ENCODE measurements at regions not wholly inside any gene's neighbourhood (a gene's known extent, or its start where the extent isn't known, plus 50 kb on each side); places are given as distances from the start of the nearest gene placed in this dataset.

- Histone ChIP-seq H3K4me1 (ENCODE audit: control insufficient read depth, insufficient read depth, low read length) (no peaks in the 10 kb centered on the region), H3K36me3 (ENCODE audit: control insufficient read depth, insufficient read depth, low read length) (no peaks in the 10 kb centered on the region), H3K9ac (ENCODE audit: extremely low read depth, low read length, poor library complexity, severe bottlenecking) (no peak overlapping the region), H3K9me3 (ENCODE audit: control insufficient read depth, low read length) (peaks cover 4% of the 10 kb centered on the region), H3K27me3 (ENCODE audit: control insufficient read depth, insufficient read depth, low read length, poor library complexity, severe bottlenecking) (no peaks in the 10 kb centered on the region), H3K27ac (ENCODE audit: low read depth, low read length) (no peak overlapping the region), H3K4me3 (ENCODE audit: low read length) (no peak overlapping the region)
- peaks cover 4% of the 10 kb centered on the region for H3K9me3 Mint-ChIP-seq
- TF ChIP-seq CTCF (conservative IDR thresholded peaks at IDR 0.05): peak; percentile 75
- no peak overlapping the region for H3K27ac Mint-ChIP-seq
- peaks cover 1% of the 10 kb centered on the region for H3K27me3 Mint-ChIP-seq (ENCODE audit: insufficient read depth)
- no peaks in the 10 kb centered on the region for H3K36me3 Mint-ChIP-seq (ENCODE audit: low read depth)
- WGBS, 2 experiments (ENCODE audit: insufficient coverage in 1 of 2, insufficient read length in 1 of 2): 83% methylated on average over 3 of the region's 3 CpGs; no CpG with 5 or more reads in 1 of the 2 experiments
- H3K4me3 Mint-ChIP-seq: no peak overlapping the region
- H3K4me1 Mint-ChIP-seq: peaks cover 19% of the 10 kb centered on the region
- no peak for DNase-seq
Measured at GRCh38 chr2:7363906-7364305, 446.7 kb downstream of the RNF144A start.

GRCh38 chr2:7368211-7368610 is 451.0 kb downstream of the RNF144A start:
- no peaks in the 10 kb centered on the region for H3K27me3 ChIP-seq (ENCODE audit: control insufficient read depth, insufficient read depth, low read length, poor library complexity, severe bottlenecking)
- H3K36me3 Mint-ChIP-seq (ENCODE audit: low read depth): no peaks in the 10 kb centered on the region
- no peak overlapping the region for H3K27ac ChIP-seq (ENCODE audit: low read depth, low read length)
- H3K36me3 ChIP-seq (ENCODE audit: control insufficient read depth, insufficient read depth, low read length): no peaks in the 10 kb centered on the region
- no peak overlapping the region for H3K4me3 Mint-ChIP-seq
- H3K27me3 Mint-ChIP-seq (ENCODE audit: insufficient read depth): peaks cover 5% of the 10 kb centered on the region
- H3K4me1 ChIP-seq (ENCODE audit: control insufficient read depth, insufficient read depth, low read length): no peaks in the 10 kb centered on the region
- H3K4me3 ChIP-seq (ENCODE audit: low read length): no peak overlapping the region
- H3K4me1 Mint-ChIP-seq: no peaks in the 10 kb centered on the region
- no CpG with 5 or more reads among the region's 1 CpG for WGBS, 2 experiments (ENCODE audit: insufficient coverage in 1 of 2, insufficient read length in 1 of 2)
- H3K9me3 Mint-ChIP-seq: peaks cover 8% of the 10 kb centered on the region
- no peak for DNase-seq
- H3K9me3 ChIP-seq (ENCODE audit: control insufficient read depth, low read length): peaks cover 4% of the 10 kb centered on the region
- H3K9ac ChIP-seq (ENCODE audit: extremely low read depth, low read length, poor library complexity, severe bottlenecking): no peak overlapping the region
- no peak overlapping the region for H3K27ac Mint-ChIP-seq
- no peak for TF ChIP-seq CTCF (conservative IDR thresholded peaks at IDR 0.05)

- H3K36me3 ChIP-seq (ENCODE audit: control insufficient read depth, insufficient read depth, low read length): no peaks in the 10 kb centered on the region
- Mint-ChIP-seq H3K4me3 (no peak overlapping the region), H3K27me3 (ENCODE audit: insufficient read depth) (peaks cover 5% of the 10 kb centered on the region), H3K9me3 (peaks cover 7% of the 10 kb centered on the region), H3K27ac (no peak overlapping the region), H3K36me3 (ENCODE audit: low read depth) (no peaks in the 10 kb centered on the region), H3K4me1 (no peaks in the 10 kb centered on the region)
- no peak for DNase-seq
- no peaks in the 10 kb centered on the region for H3K27me3 ChIP-seq (ENCODE audit: control insufficient read depth, insufficient read depth, low read length, poor library complexity, severe bottlenecking)
- H3K9me3 ChIP-seq (ENCODE audit: control insufficient read depth, low read length): peaks cover 4% of the 10 kb centered on the region
- no peak overlapping the region for H3K9ac ChIP-seq (ENCODE audit: extremely low read depth, low read length, poor library complexity, severe bottlenecking)
- WGBS, 2 experiments (ENCODE audit: insufficient coverage in 1 of 2, insufficient read length in 1 of 2): 87 to 100% methylated on average over 1 of the region's 1 CpG
- no peak for TF ChIP-seq CTCF (conservative IDR thresholded peaks at IDR 0.05)
- H3K4me1 ChIP-seq (ENCODE audit: control insufficient read depth, insufficient read depth, low read length): no peaks in the 10 kb centered on the region
- H3K27ac ChIP-seq (ENCODE audit: low read depth, low read length): no peak overlapping the region
- no peak overlapping the region for H3K4me3 ChIP-seq (ENCODE audit: low read length)
Measured at GRCh38 chr2:7373156-7373555, 455.9 kb downstream of the RNF144A start.

All from endodermal cell (in vitro differentiated cells).